ENCODE measurements at regions not wholly inside any gene's neighbourhood (a gene's known extent, or its start where the extent isn't known, plus 50 kb on each side); places are given as distances from the start of the nearest gene placed in this dataset.

DNA sequence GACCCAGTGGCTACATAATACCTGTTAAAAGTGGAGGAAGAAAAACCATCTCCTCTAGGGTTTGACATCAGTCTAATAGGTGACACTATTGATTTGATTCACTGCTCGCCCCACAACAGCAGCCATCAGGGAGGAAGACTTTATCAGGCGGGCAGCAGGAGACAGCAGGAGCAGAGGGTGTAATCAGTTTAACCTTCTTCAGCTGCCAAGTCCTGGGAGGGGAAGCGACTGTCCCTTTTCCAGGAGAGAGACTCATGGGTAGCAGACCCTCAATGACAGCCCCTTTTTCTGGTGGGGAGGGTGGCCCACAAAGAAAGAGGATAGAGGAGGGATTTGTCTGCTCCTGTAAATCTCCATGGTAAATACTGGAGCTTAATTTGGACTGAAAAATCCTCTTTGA is 291.8 kb downstream of the HAPSTR1 start:
- TF ChIP-seq ZFX (IDR thresholded peaks at IDR 0.05): no peak
- TF ChIP-seq, protein P1, sequence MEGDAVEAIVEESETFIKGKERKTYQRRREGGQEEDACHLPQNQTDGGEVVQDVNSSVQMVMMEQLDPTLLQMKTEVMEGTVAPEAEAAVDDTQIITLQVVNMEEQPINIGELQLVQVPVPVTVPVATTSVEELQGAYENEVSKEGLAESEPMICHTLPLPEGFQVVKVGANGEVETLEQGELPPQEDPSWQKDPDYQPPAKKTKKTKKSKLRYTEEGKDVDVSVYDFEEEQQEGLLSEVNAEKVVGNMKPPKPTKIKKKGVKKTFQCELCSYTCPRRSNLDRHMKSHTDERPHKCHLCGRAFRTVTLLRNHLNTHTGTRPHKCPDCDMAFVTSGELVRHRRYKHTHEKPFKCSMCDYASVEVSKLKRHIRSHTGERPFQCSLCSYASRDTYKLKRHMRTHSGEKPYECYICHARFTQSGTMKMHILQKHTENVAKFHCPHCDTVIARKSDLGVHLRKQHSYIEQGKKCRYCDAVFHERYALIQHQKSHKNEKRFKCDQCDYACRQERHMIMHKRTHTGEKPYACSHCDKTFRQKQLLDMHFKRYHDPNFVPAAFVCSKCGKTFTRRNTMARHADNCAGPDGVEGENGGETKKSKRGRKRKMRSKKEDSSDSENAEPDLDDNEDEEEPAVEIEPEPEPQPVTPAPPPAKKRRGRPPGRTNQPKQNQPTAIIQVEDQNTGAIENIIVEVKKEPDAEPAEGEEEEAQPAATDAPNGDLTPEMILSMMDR (conservative IDR thresholded peaks at IDR 0.05): no peak
- H3K27ac ChIP-seq: no peak overlapping the region

DNA sequence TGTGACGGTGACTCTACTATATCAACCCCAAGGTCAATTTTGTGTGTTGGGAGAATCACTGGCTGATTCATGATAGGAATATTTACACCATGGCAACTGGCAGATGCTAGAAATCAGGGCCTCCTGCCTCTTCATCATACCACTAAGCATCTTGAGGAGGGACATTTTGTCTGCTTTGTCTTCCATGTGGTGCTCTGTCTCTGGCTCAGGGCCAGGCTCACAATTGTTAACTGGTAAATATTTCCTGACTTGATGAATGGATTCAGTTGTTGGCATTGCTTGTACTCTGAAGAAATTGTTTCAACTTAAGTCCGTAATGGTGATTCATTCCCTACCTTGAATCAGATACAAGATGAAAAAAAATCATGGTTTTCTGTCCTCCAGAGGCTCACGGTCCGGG is 292.7 kb downstream of the HAPSTR1 start:
- TF ChIP-seq, protein P1 (conservative IDR thresholded peaks at IDR 0.05): no peak
- no peak for TF ChIP-seq ZFX (IDR thresholded peaks at IDR 0.05)
- H3K27ac ChIP-seq: no peak overlapping the region

- no peak for TF ChIP-seq ZFX (IDR thresholded peaks at IDR 0.05)
- TF ChIP-seq, protein P1 (conservative IDR thresholded peaks at IDR 0.05): no peak
- H3K27ac ChIP-seq: no peak overlapping the region
Observed at GRCh38 chr16:9389543-9390207, 298.2 kb downstream of the HAPSTR1 start.

- TF ChIP-seq ZFX (IDR thresholded peaks at IDR 0.05): no peak
- TF ChIP-seq, protein P1 (conservative IDR thresholded peaks at IDR 0.05): no peak
- H3K27ac ChIP-seq: no peak overlapping the region
Observed at GRCh38 chr16:9392956-9393355, 301.5 kb downstream of the HAPSTR1 start.

- TF ChIP-seq, protein P1 (conservative IDR thresholded peaks at IDR 0.05): no peak
- no peak for TF ChIP-seq ZFX (IDR thresholded peaks at IDR 0.05)
- H3K27ac ChIP-seq: no peak overlapping the region
Observed at GRCh38 chr16:9393591-9393990, 302.1 kb downstream of the HAPSTR1 start.

DNA sequence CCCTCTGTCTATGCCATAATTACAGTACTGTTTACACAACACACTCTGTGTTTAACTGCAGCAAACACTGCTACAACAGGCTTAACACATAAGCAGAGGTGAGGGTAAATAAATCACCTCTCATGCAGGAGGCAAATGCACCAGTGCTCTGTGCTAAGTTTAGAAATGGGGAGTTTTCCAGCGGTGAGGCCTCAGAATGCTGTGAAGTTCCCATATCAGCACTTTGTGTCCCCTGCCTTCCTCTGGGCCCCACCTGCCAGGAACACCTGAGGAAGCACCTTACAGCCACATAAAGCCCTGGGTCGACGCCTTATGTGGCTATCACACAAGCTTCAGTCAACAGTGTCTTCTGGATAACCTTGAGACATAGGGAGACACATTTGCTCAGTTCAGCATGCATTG is 304.5 kb downstream of the HAPSTR1 start:
- TF ChIP-seq, protein P1 (conservative IDR thresholded peaks at IDR 0.05): no peak
- no peak for TF ChIP-seq ZFX (IDR thresholded peaks at IDR 0.05)
- no peak overlapping the region for H3K27ac ChIP-seq

GRCh38 chr16:9399573-9399972 is 308.1 kb downstream of the HAPSTR1 start:
- TF ChIP-seq ZFX (IDR thresholded peaks at IDR 0.05): no peak
- TF ChIP-seq, protein P1 (conservative IDR thresholded peaks at IDR 0.05): no peak
- H3K27ac ChIP-seq: no peak overlapping the region

Measured in C4-2B (cell line).